GM18519 (cell line): ENCODE measurements at regions not wholly inside any gene's neighbourhood (a gene's known extent, or its start where the extent isn't known, plus 50 kb on each side); places are given as distances from the start of the nearest gene placed in this dataset.
A peak's percentile ranks its signal among the peaks of the same experiment; 100 is the strongest.
"Not testable (repeated sequence)": the region's sequence is repeated elsewhere in the genome, so short reads cannot be mapped to it uniquely, and the experiment has no call there.

ENCODE experiments used
- ATAC-seq: cut with Tn5 transposase; IDR thresholded peaks from one replicate; pipeline ENCODE4 v1.9.1; 2021; ENCODE audit warnings: mild to moderate bottlenecking, moderate library complexity; ENCODE audit not compliant: unreplicated experiment, low FRiP score

DNA sequence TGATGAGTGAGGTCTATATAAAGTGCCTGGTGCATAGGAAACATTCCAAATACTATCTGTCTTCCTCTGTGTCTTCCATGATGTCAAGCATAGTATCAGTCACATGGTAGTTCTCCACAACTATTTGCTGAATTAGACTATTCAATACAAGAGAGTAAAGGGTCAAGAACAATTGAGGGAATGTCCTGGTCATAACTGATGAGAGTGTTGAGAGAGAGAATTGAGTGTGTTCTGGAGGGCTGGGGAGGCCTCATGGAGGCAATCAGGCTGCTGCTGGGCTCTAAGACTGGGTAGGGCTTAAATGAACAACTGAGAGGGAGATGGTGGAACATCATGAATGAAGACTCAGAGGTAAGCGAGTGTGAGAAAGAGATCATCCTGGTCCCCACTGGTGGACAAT is 433.7 kb upstream of the ONECUT1 start:
- ATAC-seq: no peak

DNA sequence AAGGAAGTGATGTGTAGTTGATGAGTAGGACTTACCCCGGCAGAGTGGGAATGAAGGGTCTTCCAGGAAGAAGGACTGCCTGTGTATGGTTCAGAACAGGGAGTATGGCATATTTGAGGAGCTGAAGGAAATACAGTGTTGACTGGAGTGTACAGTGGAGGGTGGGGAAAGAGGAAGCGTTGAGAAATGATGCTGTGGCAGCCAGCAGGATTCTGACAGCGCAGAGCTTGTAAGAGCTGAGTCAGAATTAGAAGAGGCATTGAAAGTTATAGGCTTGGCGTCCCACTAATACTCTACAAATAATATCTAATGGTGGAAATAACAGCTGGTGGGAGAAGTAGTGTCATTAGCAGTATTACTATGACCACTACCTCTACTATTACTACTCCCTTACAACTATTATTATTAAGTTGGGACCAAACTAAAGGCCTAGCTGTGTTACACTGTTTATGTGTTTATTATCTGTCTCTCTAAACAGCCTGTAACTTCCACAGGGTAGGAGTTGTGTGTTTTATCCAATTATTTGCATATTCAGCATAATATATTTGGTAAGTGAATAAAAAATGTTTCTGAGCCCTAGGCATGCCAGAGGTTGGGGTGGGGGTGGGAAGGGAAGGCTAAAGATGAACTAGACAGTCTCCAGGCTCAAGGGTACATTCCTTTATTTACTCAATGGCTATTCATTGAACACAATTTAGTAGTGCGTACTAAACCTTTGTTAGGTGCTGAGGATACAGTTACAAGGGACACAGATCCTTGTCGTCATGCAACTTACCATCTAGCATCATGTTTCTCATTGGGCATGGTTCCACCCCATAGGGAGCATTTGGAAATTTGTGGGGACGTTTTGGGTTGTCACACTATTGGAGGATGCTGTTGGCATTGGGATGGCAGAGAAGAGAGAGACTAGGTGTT is 428.8 kb upstream of the ONECUT1 start:
- no peak for ATAC-seq

DNA sequence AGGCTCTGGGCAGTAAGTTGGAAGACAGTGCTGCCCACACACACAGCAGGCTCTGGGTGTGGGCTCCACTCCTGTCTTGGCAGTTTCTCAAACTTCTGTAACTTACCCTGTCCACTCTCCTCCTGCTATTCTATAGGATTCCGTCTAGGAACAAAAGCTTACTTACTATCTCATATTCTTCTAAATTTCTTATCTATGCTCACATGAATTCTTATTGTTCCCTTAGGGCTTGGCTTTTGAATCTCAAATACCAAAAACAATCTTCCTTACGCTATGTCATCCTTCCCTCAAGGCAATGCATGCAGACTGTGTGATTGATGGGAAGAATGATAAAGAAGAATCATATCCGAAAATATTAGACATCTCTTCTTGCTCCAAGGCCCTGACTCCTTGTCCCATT is 425.9 kb upstream of the ONECUT1 start:
- ATAC-seq: no peak

DNA sequence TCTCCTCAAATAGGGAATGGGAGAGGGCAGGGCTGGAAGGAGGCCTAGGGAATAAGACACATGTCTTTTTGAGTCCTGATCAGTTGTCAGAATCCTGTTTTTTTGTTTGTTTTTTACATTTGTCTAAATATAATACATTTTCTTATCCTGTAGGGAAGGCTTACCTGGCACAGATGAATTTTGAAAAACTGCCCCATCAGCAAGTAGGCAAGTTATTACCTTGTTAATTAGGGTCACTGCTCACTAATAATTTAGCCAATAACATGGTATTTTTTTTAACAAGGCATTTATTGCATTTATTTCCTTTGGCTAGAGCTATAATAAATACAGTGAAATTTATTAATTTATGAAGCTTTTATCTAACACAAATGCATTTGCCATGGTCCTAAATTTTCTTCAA is 423.2 kb upstream of the ONECUT1 start:
- no peak for ATAC-seq

DNA sequence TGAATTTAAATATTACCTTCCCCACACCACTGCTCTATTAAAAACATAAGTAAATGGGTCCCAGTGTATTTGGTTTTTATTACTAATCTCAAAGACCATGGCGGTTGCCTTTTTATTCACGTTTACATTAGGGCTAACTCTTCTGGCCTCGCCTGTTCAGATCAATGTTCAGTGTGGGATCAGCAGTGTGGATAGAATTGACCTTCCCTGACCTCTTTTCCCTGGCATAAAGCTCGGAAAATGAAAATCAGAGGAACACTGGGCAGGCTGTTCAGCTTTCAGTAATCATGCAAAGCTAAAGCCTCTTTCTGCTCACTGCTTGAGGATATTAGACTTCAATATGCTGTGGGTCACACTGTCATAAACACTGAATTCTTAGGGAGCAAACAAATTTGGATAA is 422.6 kb upstream of the ONECUT1 start:
- no peak for ATAC-seq

DNA sequence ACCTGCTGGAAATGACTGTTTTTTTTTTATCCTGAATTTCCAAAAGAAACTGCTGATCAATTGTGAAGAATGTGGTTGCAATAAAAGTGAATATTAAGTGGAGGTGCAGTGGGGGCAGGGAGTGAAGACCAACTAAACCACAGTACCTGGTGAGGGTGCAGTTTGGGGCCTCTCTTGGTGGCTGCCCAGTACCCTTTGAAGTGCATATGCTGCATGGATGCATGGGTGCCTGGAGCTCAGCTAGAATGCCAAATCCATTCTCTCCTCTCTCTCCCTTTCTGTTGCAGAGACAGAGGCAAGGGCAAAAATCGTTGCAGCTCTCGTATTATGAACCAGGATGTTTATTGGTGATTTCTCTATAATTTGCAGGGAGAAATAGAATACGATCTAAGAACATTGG is 420.5 kb upstream of the ONECUT1 start:
- ATAC-seq: no peak

DNA sequence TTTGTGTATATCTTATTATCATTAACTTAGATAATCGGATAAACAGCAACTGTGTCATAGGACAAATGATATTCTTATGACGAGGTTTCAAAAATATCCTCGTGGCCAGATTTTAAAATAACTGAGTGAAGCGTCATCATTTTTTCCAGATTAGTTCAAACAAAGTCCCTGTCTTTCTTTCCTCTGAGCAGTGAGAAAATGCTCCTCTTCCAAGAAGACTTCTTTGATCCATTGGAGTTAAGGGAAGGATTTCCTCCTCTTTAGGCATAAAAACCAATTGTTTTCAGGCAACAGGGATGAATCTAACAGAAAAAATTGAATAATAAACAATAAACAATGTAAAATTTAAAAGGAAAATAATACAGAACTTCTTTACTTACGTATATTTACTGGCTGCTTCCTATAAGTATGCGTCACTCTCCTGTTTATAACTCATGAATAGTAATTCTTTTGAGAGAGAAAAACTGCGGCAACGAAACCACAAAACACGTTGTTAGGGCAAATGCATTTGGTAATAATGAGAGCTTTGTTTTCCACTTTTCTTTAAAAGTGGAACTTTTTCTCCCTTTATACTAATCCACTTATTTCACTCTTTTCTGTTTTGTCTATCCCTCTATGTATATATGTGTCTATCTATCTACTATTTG is 419.4 kb upstream of the ONECUT1 start:
- no peak for ATAC-seq

DNA sequence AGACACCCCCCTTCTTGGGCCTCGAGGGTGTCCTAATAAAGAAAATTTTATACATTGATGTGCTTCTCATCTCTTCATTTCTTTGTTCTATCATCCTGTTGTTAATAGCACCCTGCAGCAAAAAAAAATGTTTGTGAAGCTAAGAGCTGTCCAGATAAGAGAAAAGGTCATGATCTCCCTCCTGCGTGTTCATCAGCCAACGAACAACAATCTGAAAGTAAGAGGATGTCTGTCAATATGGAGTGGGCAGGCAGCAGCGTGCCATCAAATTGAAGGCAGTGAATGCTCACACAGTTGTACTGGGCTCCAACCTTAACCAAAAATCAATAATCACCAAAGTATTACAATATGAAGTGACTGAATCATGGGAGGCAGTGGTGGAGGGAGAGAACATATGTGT is 418.6 kb upstream of the ONECUT1 start:
- ATAC-seq: no peak

DNA sequence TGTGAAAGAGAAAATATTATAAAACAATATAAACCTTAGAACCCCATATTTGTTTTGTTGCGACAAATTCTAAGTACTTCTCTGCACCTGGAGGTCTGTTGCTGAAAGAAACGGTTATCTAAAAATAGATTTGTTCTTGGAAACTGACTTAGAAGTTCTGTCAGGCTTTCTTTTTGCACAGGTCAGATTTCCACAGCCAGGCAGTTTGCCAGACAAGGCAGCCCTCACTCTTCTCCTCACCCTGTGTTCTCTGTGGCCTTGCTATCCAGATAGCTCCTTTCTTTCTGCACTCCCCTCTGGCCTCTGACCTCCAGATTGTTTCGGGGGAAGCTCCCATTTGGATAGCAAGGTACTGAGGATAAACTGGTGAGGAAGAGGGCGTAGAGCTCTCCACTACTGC is 413.3 kb upstream of the ONECUT1 start:
- ATAC-seq: no peak

DNA sequence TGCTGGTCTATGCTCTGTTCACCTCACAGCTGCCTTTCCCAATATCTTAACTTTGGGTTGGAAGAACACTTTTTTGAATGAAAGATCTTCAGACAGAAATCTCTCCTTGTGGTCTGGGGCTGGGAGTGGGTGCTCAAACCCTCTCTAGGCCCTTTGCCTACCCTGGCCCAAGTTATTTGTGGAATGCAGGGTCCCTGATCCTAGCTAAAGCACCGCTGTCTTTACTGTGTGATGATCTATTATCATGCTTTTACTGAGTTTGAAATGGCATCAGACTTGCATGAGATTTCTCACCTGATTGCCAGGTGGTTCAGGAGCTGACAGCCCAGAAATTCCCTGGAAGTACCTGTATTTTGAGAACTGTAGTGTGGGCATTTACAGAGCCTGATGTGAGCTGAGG is 412.7 kb upstream of the ONECUT1 start:
- no peak for ATAC-seq

DNA sequence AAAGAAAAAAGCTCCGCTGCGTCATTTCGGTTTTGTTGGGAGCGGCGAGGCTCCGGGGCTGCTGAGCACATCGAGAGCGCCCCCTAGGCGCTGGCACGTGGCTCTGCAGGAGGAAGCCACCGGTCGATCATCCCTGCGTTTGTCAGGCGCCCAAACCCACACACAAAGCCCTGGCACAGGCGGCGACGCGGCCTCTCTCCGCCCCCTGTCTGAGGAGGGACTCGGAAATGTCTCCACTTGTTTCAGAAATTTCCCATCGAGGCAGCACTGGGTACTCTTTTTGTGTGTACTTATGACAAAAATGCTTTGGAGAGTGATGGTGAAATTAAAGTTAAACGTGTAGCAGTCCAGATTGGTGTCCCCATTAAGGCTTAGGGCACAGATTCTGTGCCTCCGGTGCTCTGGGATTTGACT is 407.3 kb upstream of the ONECUT1 start:
- ATAC-seq: peak; percentile 94

DNA sequence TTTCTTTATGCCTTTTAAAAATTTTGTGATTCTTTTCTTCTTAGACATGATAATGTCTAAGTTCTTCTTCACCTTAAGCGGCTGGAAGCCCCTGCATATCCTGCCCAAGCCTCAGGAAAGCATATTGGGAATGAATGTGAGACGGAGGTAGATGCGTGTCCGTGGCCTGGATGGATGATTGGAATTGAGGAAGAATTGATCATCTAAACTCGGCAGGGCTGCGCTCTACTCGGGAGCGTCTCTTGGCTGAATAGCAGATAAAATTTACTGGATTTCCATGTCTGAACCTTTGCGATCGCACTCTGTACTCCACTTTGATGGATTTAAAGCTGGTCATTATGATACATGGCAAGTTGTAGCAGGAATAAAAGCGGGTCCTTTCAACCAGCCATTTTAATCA is 406.7 kb upstream of the ONECUT1 start:
- ATAC-seq: no peak

DNA sequence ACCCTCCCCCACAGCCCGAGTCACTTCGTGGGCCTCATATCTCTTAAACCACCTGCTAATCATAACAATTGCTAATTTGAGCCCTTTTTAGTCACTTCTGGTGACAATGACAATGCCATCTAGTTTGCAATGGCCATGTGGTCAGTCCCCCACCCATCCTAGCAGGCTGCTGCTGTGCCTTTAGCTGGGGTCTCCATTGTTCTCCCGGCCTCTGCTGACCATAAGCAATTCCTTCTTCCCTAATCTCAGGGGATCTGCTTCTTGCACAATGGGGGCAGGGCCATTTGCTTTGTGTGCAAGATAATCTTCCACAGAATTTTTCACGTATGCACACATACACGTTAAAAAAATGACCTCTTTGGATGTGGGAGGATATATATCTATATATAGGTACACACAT is 406.1 kb upstream of the ONECUT1 start:
- ATAC-seq: no peak

DNA sequence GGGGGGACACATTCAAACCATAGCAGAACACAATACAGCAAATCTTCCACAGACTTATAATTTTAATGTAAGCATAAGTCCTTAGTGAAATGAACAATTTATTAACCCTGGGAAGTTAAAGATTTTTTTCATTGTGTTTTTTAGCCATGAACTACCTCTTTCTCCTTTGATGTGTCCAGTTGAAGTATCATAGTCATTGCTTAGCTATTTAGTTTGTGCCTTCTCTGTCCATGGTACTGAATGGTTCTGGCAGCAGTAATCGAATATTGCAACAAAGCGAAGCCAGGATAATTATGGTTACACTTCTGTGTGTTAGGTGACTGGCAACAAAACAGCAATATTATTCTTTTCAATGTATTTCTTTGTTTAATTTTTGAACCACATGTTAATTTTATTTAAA is 403.0 kb upstream of the ONECUT1 start:
- ATAC-seq: no peak

DNA sequence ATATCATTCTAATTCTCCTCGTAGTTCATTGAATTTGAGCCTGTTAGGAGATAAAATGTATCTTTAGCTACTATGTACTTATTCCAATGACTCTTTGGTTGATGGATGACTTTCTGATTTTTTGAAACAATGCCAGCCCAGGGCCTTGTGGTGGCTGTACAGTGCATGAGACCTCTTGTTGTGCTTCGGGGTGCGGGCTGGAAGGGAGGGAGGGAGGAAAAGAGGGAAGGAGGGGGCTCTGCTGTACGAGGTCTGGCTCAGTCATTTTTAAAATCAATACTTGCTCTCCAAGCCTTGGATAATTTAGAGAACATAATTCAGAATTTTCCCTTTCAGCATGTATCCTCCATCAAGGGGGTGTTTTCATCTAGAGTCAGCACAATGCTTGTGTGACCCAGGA is 399.7 kb upstream of the ONECUT1 start:
- no peak for ATAC-seq

DNA sequence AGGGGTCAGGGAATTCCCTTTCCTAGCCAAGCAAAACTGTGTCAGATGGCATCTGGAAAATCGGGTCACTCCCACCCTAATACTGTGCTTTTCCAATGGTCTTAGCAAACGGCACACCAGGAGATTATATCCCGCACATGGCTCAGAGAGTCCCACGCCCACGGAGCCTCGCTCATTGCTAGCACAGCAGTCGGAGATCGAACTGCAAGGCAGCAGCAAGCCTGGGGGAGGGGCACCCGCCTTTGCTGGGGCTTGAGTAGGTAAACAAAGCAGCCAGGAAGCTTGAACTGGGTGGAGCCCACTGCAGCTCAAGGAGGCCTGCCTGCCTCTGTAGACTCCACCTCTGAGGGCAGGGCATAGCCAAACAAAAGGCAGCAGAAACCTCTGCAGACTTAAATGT is 393.3 kb upstream of the ONECUT1 start:
- ATAC-seq: not testable (repeated sequence)

DNA sequence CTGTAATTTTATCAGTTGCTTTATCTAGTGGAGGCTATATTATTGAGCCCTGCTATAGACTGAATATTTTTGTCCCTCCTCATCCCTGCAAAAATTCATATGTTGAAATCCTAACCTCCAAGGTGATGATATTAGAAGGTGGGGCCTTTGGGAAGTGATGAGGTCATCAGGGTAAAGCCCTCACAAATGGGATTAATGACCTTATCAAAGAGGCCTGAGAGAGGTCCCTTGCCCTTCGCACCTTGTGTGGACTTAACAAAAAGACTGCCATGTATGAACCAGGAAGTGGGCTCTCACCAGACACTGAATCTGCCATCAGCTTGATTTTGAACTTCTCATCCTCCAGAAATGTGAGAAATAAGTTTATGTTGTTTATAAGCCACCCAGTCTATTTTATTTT is 381.4 kb upstream of the ONECUT1 start:
- no peak for ATAC-seq

DNA sequence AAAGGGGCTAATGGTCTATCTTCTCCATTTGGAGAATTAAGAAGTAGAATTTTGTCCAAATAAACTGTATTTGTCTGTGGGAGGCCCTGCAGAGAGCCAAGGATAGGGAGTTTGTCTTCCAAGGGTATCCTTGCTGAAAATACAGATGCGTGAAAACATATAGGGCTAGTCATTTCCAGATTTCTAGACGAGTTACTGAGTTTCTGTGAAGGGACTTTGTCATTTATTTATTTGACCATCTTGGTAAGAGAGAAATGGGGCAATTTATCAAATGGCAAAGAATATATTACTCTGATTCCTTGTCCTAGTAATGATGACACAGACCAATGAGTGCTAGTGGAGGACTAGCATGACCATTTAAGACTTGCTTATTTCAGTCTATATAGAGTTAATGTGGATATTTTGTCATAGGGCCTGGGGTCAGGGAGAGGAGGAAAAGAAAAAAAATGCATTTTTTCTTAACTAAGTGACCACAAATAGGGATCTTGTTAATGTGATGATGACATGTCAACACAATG is 376.6 kb upstream of the ONECUT1 start:
- no peak for ATAC-seq

DNA sequence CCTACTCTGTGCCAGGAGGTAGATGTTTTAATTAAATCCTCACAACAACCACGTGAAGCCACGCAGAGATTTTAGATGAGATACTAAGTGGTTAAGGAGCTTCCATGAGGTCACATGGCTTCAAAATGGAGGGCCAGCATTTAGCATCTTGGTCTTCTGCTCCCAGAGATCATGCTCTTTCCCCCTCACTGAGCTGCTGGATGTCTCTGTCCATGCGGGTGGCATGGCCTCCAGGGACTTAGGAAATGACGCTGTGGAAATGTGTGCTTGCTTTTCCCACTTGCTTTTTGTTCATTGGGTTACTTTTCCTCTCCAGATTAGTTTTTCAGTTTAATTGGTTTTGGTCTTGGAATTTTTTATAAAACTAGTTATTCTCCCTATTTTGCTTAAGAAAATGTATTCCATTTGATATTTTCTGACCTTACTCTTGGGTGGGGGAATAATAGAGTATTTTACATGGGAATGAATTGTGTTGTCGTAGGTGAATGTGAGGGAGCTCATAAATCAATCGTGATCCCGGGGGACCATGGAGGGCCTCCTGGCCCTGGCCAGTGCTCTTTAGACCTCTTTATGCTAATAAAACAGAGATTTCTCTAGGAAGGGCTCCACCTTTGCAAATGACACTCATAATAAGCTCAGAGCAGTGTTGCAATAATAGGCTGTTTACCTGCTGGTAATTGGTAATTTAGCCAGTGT is 376.0 kb upstream of the ONECUT1 start:
- no peak for ATAC-seq

DNA sequence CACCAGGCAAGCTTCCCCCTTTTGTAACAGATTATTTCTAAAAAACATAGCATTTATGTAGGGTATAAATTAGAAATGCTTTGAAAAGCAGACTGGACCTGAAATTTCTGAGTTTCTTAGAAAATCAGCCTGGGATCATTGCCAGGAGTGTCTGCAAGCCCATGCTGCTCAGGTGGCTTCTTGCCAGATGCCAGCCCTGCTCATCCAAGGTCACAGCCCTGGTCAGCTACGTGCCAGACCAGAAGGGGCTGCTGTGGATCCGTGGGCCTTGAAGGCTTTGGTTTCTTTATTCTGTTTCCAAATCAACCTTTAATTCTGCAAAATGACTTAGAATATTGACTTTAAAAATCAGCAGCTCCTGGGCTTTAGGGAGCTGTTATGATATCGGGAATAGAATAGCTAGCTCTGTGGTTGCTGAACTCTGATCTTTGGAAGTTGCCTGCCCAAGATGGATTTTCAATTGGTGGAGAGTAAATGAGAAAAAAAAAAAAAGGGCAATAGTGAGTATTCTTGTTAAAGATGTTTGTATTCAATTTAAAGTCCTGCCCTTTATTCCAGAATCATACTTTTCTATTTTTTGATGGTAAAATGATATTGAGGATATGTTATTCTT is 370.1 kb upstream of the ONECUT1 start:
- ATAC-seq: no peak

DNA sequence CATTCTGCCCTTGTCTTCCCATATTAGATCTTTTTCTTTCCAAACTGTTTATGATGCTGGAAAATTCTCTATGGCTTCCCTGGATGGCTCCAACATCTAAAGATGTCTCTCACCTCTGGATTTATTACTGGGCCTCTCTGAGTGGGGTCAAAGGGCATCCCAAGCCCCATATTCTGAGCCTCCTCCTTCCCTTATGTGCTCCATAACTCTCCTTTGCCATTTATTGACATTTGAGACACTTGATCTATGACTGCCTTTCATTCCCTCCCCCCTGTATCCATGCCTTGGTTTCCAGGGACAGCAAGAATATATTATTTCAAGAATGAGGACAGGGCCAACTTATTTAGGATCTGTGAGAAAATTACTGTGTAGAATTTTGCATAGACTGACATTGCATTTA is 369.3 kb upstream of the ONECUT1 start:
- no peak for ATAC-seq
